Thoracic aorta (tissue), 2 donors: ENCODE measurements at regions not wholly inside any gene's neighbourhood (a gene's known extent, or its start where the extent isn't known, plus 50 kb on each side); places are given as distances from the start of the nearest gene placed in this dataset.
"Not testable (repeated sequence)": the region's sequence is repeated elsewhere in the genome, so short reads cannot be mapped to it uniquely, and the experiment has no call there.

Experiments
- ATAC-seq: fragments of 150-250 bp; one replicate; pipeline ENCODE4 v1.8.0; 2017; ENCODE audit warnings: low read depth; ENCODE audit not compliant: insufficient number of reproducible peaks, low FRiP score
- DNase-seq: peaks from one replicate; pipeline ENCODE4 v3.0.0-alpha.2; 2020; ENCODE audit warnings: low spot score
- H3K27ac ChIP-seq, 2 donors: fragments of 200-600 bp; sonication (generic); 1 replicate in 1 of 2; 2 replicates in 1 of 2; pipeline ENCODE4 v1.5.1; 2016; ENCODE audit warnings: mild to moderate bottlenecking in 2 of 2, moderate library complexity in 2 of 2
- H3K27me3 ChIP-seq: fragments of 200-600 bp; sonication (generic); replicated peaks from 2 replicates; pipeline ENCODE4 v1.6.0; 2016; ENCODE audit warnings: mild to moderate bottlenecking; ENCODE audit not compliant: insufficient read depth
- H3K36me3 ChIP-seq: fragments of 200-600 bp; sonication (generic); one replicate; pipeline ENCODE4 v1.5.1; 2016
- H3K4me1 ChIP-seq, 2 donors: fragments of 200-600 bp; sonication (generic); 1 replicate in 1 of 2; 2 replicates in 1 of 2; pipeline versions ENCODE4 v1.5.1 to v1.6.0; 2016; ENCODE audit warnings: low read depth in 2 of 2, mild to moderate bottlenecking in 1 of 2; ENCODE audit not compliant: control insufficient read depth in 1 of 2
- H3K4me3 ChIP-seq: fragments of 200-600 bp; sonication (generic); 2 replicates; pipeline ENCODE4 v1.5.1; 2016; ENCODE audit warnings: mild to moderate bottlenecking
- H3K9me3 ChIP-seq: fragments of 200-600 bp; sonication (generic); 2 replicates; pipeline ENCODE4 v1.5.1; 2016
- TF ChIP-seq, protein P1 (sequence below): fragments of 200-600 bp; sonication (generic); IDR thresholded peaks from one replicate; pipeline ENCODE4 v1.5.1; 2019; ENCODE audit warnings: antibody characterized with exemption

DNA sequence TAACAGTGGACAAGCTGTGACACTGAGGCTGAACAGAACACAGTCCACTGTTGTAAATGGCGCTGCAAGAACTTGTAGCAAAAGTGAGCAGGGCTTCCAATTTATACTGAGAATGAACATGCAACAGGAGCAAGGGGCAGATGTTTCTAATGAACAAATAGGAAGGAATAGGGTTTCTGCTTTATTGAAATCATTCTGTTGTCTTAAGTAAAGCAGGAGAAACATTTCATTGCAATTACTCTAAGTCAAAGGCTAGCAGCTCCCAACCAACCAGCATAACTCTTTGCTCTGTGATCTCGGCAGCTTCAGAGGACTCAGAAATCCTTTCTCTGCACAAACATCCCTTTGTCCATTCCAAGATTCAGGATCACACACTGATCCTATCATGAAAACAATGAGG, 236.2 kb upstream of the PRSS58 start:
- H3K4me1 ChIP-seq, result peaks cover 0 to 4% of the 10 kb centered on the region in 2 donors
- no peak overlapping the region for H3K27ac ChIP-seq
- TF ChIP-seq, protein P1, sequence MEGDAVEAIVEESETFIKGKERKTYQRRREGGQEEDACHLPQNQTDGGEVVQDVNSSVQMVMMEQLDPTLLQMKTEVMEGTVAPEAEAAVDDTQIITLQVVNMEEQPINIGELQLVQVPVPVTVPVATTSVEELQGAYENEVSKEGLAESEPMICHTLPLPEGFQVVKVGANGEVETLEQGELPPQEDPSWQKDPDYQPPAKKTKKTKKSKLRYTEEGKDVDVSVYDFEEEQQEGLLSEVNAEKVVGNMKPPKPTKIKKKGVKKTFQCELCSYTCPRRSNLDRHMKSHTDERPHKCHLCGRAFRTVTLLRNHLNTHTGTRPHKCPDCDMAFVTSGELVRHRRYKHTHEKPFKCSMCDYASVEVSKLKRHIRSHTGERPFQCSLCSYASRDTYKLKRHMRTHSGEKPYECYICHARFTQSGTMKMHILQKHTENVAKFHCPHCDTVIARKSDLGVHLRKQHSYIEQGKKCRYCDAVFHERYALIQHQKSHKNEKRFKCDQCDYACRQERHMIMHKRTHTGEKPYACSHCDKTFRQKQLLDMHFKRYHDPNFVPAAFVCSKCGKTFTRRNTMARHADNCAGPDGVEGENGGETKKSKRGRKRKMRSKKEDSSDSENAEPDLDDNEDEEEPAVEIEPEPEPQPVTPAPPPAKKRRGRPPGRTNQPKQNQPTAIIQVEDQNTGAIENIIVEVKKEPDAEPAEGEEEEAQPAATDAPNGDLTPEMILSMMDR, result no peak
- no peaks in the 10 kb centered on the region for H3K36me3 ChIP-seq
- H3K4me3 ChIP-seq, result no peak overlapping the region
- no peaks in the 10 kb centered on the region for H3K27me3 ChIP-seq
- H3K9me3 ChIP-seq, result no peaks in the 10 kb centered on the region
- DNase-seq (no peak), ATAC-seq (no peak)

GRCh38 chr7:142488842-142489241, 231.0 kb upstream of the PRSS58 start:
- Histone ChIP-seq H3K27ac (no peak overlapping the region), H3K27me3 (no peaks in the 10 kb centered on the region), H3K4me1 (no peaks in the 10 kb centered on the region), H3K4me3 (no peak overlapping the region), H3K9me3 (no peaks in the 10 kb centered on the region), H3K36me3 (no peaks in the 10 kb centered on the region)
- TF ChIP-seq, protein P1, result no peak
- DNase-seq, result no peak
- ATAC-seq, result no peak

GRCh38 chr7:142488036-142488633, 230.3 kb upstream of the PRSS58 start:
- no peaks in the 10 kb centered on the region for H3K36me3 ChIP-seq
- no peak overlapping the region for H3K27ac ChIP-seq
- TF ChIP-seq, protein P1, result no peak
- no peaks in the 10 kb centered on the region for H3K9me3 ChIP-seq
- no peak for DNase-seq
- no peaks in the 10 kb centered on the region for H3K4me1 ChIP-seq
- no peak overlapping the region for H3K4me3 ChIP-seq
- ATAC-seq, result no peak
- H3K27me3 ChIP-seq, result no peaks in the 10 kb centered on the region

- H3K36me3 ChIP-seq, DNase-seq, H3K9me3 ChIP-seq, H3K27ac ChIP-seq, H3K4me3 ChIP-seq, ATAC-seq, H3K4me1 ChIP-seq, H3K27me3 ChIP-seq: not testable (repeated sequence)
Observed at GRCh38 chr7:142487565-142487964, 229.7 kb upstream of the PRSS58 start.

- Histone ChIP-seq H3K4me3 (no peak overlapping the region), H3K27me3 (no peaks in the 10 kb centered on the region), H3K27ac (no peak overlapping the region), H3K9me3 (no peaks in the 10 kb centered on the region), H3K4me1 (no peaks in the 10 kb centered on the region), H3K36me3 (no peaks in the 10 kb centered on the region)
- ATAC-seq (no peak), DNase-seq (no peak)
- TF ChIP-seq, protein P1, result no peak
Observed at GRCh38 chr7:142487124-142487523, 229.3 kb upstream of the PRSS58 start.

GRCh38 chr7:142485617-142486226, 227.9 kb upstream of the PRSS58 start:
- TF ChIP-seq, protein P1, result no peak
- Histone ChIP-seq H3K9me3 (no peaks in the 10 kb centered on the region), H3K4me3 (no peak overlapping the region), H3K4me1 (no peaks in the 10 kb centered on the region), H3K27ac (no peak overlapping the region), H3K36me3 (no peaks in the 10 kb centered on the region), H3K27me3 (no peaks in the 10 kb centered on the region)
- no peak for ATAC-seq
- DNase-seq, result no peak
